GM12878 (cell line): ENCODE measurements at regions not wholly inside any gene's neighbourhood (a gene's known extent, or its start where the extent isn't known, plus 50 kb on each side); places are given as distances from the start of the nearest gene placed in this dataset.

ENCODE experiments used
- BRCA1 ChIP-seq: IDR thresholded peaks from 2 replicates; pipeline ENCODE4 v1.6.1; 2011; ENCODE audit warnings: low read depth, low read length, improper control_type of control experiment
- CHD1 ChIP-seq: IDR thresholded peaks from 2 replicates; pipeline ENCODE4 v1.6.1; 2012; ENCODE audit warnings: low read depth, low read length, improper control_type of control experiment
- EGR1 ChIP-seq, 2 experiments: IDR thresholded peaks; 1 replicate in 1 of 2; 2 replicates in 1 of 2; pipeline ENCODE4 v1.6.1; 2011 to 2012; ENCODE audit warnings: low read depth in 2 of 2, low read length in 2 of 2, borderline replicate concordance in 1 of 2, mild to moderate bottlenecking in 1 of 2, moderate library complexity in 1 of 2
- FOS ChIP-seq: IDR thresholded peaks from 3 replicates; pipeline ENCODE4 v1.6.1; 2011; ENCODE audit warnings: borderline replicate concordance; ENCODE audit not compliant: insufficient read length; ENCODE audit errors: extremely low read depth
- FOXM1 ChIP-seq: IDR thresholded peaks from 2 replicates; pipeline ENCODE4 v1.6.1; 2012; ENCODE audit warnings: low read depth, mild to moderate bottlenecking, inconsistent platforms, low read length, moderate library complexity
- MTA3 ChIP-seq: IDR thresholded peaks from 2 replicates; pipeline ENCODE4 v1.6.1; 2012; ENCODE audit warnings: low read length, inconsistent platforms, borderline replicate concordance
- MYC ChIP-seq: IDR thresholded peaks from 2 replicates; pipeline ENCODE4 v1.6.1; 2011; ENCODE audit warnings: mild to moderate bottlenecking, low read length, moderate library complexity, inconsistent platforms; ENCODE audit not compliant: insufficient read depth, insufficient replicate concordance, insufficient read length, severe bottlenecking
- RAD21 ChIP-seq: IDR thresholded peaks from 2 replicates; pipeline ENCODE4 v1.6.1; 2011; ENCODE audit warnings: mild to moderate bottlenecking, low read depth, low read length, moderate library complexity; ENCODE audit not compliant: insufficient read depth
- RBBP5 ChIP-seq: fragments of 200-600 bp; sonication (generic); conservative IDR thresholded peaks from 2 replicates; pipeline ENCODE4 v1.6.1; 2016
- TCF3 ChIP-seq: IDR thresholded peaks from 2 replicates; pipeline ENCODE4 v1.6.1; 2012; ENCODE audit warnings: low read depth, mild to moderate bottlenecking, low read length, borderline replicate concordance; ENCODE audit not compliant: insufficient read depth
- YY1 ChIP-seq: IDR thresholded peaks from 2 replicates; pipeline ENCODE4 v1.6.1; 2011; ENCODE audit warnings: low read depth, mild to moderate bottlenecking, low read length
- ZNF217 ChIP-seq: fragments of 450-650 bp; IDR thresholded peaks from 2 replicates; pipeline ENCODE4 v1.6.1; 2017; ENCODE audit warnings: antibody characterized with exemption, mild to moderate bottlenecking
- TF ChIP-seq, protein P1 (sequence below): fragments of 450-650 bp; IDR thresholded peaks from 2 replicates; pipeline ENCODE4 v1.6.1; 2017; ENCODE audit warnings: mild to moderate bottlenecking
- TF ChIP-seq, protein P2 (sequence below): fragments of 450-650 bp; IDR thresholded peaks from 2 replicates; pipeline ENCODE4 v1.6.1; 2017; ENCODE audit warnings: mild to moderate bottlenecking, low read depth, inconsistent platforms; ENCODE audit not compliant: poor library complexity, severe bottlenecking
- TF ChIP-seq, protein P3 (sequence below): IDR thresholded peaks from 2 replicates; pipeline ENCODE4 v1.6.1; 2012; ENCODE audit warnings: low read depth, low read length, improper control_type of control experiment
- TF ChIP-seq, protein P4 (sequence below): fragments of 450-650 bp; formaldehyde crosslinking; IDR thresholded peaks from 2 replicates; pipeline ENCODE4 v1.4.0; 2022; ENCODE audit warnings: mild to moderate bottlenecking, moderate library complexity
- TF ChIP-seq, protein P5 (sequence below): fragments of 450-650 bp; conservative IDR thresholded peaks from 2 replicates; pipeline ENCODE4 v1.6.1; 2017; ENCODE audit warnings: mild to moderate bottlenecking, moderate library complexity

DNA sequence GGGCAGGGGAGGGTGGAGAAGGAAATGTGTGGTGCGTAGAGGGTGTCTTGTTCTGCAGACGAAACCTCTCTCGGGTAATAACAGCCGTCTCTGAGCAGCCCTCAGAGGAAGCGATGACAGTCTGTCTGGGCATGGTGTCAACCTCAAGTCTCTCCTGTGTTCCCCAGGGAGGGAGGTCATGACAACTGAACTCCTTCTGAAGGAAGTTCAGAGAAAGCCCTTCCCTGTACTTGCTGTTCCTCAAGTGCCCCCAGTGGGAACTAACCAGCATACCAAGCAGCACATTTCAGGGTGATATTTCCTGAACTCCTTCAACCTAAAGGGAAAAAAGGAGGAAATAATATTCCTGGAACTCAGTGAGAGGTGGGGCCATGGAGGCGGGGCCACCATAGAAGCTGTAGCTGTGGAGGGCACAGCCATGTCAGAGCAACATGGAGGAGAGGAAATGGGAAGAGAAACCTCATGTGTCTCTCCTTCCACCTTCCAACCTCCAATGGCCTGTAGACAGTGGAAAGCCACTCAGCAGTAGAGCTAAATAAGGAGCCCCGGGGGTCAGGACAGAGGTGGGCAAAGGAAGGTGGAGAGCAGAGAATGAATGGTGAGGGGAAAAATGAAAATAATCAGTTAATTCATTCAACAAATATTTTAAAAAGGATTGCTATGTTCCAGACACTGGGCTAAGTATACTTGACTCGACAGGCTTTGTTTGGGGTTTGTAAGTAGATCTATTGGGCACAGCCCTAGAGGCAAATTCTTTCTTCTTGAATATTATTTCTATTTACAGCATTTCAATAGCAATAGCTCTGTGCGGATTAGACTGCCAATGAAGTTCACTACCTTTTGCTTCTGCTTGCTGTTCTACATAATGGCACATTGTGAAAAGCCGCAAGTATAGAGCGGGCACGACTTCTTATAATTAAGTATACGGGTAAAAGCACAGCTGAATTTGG lies 61.0 kb upstream of the AOAH start (continued):
- TF ChIP-seq EGR1 (IDR thresholded peaks at IDR 0.05; ENCODE audit: borderline replicate concordance in 1 of 2, low read depth in 2 of 2, low read length in 2 of 2) (no peak), MTA3 (no peak), RBBP5 (no peak), BRCA1 (no peak), CHD1 (no peak), TCF3 (no peak), FOXM1 (no peak), RAD21 (no peak), ZNF217 (no peak), YY1 (no peak), MYC (no peak), FOS (no peak)
- TF ChIP-seq, protein P1, sequence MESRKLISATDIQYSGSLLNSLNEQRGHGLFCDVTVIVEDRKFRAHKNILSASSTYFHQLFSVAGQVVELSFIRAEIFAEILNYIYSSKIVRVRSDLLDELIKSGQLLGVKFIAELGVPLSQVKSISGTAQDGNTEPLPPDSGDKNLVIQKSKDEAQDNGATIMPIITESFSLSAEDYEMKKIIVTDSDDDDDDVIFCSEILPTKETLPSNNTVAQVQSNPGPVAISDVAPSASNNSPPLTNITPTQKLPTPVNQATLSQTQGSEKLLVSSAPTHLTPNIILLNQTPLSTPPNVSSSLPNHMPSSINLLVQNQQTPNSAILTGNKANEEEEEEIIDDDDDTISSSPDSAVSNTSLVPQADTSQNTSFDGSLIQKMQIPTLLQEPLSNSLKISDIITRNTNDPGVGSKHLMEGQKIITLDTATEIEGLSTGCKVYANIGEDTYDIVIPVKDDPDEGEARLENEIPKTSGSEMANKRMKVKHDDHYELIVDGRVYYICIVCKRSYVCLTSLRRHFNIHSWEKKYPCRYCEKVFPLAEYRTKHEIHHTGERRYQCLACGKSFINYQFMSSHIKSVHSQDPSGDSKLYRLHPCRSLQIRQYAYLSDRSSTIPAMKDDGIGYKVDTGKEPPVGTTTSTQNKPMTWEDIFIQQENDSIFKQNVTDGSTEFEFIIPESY, result no peak
- TF ChIP-seq, protein P2, sequence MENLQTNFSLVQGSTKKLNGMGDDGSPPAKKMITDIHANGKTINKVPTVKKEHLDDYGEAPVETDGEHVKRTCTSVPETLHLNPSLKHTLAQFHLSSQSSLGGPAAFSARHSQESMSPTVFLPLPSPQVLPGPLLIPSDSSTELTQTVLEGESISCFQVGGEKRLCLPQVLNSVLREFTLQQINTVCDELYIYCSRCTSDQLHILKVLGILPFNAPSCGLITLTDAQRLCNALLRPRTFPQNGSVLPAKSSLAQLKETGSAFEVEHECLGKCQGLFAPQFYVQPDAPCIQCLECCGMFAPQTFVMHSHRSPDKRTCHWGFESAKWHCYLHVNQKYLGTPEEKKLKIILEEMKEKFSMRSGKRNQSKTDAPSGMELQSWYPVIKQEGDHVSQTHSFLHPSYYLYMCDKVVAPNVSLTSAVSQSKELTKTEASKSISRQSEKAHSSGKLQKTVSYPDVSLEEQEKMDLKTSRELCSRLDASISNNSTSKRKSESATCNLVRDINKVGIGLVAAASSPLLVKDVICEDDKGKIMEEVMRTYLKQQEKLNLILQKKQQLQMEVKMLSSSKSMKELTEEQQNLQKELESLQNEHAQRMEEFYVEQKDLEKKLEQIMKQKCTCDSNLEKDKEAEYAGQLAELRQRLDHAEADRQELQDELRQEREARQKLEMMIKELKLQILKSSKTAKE, result peak; percentile 79
- TF ChIP-seq, protein P3, sequence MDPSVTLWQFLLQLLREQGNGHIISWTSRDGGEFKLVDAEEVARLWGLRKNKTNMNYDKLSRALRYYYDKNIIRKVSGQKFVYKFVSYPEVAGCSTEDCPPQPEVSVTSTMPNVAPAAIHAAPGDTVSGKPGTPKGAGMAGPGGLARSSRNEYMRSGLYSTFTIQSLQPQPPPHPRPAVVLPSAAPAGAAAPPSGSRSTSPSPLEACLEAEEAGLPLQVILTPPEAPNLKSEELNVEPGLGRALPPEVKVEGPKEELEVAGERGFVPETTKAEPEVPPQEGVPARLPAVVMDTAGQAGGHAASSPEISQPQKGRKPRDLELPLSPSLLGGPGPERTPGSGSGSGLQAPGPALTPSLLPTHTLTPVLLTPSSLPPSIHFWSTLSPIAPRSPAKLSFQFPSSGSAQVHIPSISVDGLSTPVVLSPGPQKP, result no peak
- TF ChIP-seq, protein P4, sequence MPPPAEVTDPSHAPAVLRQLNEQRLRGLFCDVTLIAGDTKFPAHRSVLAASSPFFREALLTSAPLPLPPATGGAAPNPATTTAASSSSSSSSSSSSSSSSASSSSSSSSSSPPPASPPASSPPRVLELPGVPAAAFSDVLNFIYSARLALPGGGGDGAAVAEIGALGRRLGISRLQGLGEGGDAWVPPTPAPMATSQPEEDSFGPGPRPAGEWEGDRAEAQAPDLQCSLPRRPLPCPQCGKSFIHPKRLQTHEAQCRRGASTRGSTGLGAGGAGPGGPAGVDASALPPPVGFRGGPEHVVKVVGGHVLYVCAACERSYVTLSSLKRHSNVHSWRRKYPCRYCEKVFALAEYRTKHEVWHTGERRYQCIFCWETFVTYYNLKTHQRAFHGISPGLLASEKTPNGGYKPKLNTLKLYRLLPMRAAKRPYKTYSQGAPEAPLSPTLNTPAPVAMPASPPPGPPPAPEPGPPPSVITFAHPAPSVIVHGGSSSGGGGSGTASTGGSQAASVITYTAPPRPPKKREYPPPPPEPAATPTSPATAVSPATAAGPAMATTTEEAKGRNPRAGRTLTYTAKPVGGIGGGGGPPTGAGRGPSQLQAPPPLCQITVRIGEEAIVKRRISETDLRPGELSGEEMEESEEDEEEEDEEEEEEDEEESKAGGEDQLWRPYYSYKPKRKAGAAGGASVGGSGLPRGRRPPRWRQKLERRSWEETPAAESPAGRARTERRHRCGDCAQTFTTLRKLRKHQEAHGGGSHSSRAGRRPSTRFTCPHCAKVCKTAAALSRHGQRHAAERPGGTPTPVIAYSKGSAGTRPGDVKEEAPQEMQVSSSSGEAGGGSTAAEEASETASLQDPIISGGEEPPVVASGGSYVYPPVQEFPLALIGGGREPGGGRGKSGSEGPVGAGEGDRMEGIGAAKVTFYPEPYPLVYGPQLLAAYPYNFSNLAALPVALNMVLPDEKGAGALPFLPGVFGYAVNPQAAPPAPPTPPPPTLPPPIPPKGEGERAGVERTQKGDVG, result no peak
- TF ChIP-seq, protein P5, sequence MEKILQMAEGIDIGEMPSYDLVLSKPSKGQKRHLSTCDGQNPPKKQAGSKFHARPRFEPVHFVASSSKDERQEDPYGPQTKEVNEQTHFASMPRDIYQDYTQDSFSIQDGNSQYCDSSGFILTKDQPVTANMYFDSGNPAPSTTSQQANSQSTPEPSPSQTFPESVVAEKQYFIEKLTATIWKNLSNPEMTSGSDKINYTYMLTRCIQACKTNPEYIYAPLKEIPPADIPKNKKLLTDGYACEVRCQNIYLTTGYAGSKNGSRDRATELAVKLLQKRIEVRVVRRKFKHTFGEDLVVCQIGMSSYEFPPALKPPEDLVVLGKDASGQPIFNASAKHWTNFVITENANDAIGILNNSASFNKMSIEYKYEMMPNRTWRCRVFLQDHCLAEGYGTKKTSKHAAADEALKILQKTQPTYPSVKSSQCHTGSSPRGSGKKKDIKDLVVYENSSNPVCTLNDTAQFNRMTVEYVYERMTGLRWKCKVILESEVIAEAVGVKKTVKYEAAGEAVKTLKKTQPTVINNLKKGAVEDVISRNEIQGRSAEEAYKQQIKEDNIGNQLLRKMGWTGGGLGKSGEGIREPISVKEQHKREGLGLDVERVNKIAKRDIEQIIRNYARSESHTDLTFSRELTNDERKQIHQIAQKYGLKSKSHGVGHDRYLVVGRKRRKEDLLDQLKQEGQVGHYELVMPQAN, result no peak
